Neural progenitor cell (in vitro differentiated cells): ENCODE measurements at regions not wholly inside any gene's neighbourhood (a gene's known extent, or its start where the extent isn't known, plus 50 kb on each side); places are given as distances from the start of the nearest gene placed in this dataset.

ENCODE experiments used
- DNase-seq: peaks from one replicate; pipeline ENCODE4 v3.0.0-alpha.2; 2016; ENCODE audit warnings: low spot score
- H2AFZ ChIP-seq: fragments of 200-600 bp; sonication (generic); replicated peaks from 2 replicates; pipeline ENCODE4 v1.6.1; 2016; ENCODE audit warnings: antibody characterized with exemption
- H3F3A ChIP-seq: fragments of 200-600 bp; sonication (generic); 2 replicates; pipeline ENCODE4 v1.6.1; 2016; ENCODE audit warnings: antibody characterized with exemption, low read depth
- H3K27ac ChIP-seq: fragments of 200-600 bp; sonication (generic); 2 replicates; pipeline ENCODE4 v1.5.1; 2016; ENCODE audit warnings: mild to moderate bottlenecking
- H3K27me3 ChIP-seq: fragments of 200-600 bp; sonication (generic); 2 replicates; pipeline ENCODE4 v1.6.1; 2016; ENCODE audit warnings: mild to moderate bottlenecking, moderate library complexity
- H3K36me3 ChIP-seq: fragments of 200-600 bp; sonication (generic); 2 replicates; pipeline ENCODE4 v1.5.1; 2016
- H3K4me1 ChIP-seq: fragments of 200-600 bp; sonication (generic); 2 replicates; pipeline ENCODE4 v1.6.1; 2016; ENCODE audit warnings: mixed run types
- H3K4me2 ChIP-seq: fragments of 200-600 bp; sonication (generic); 2 replicates; pipeline ENCODE4 v1.6.1; 2016
- H3K4me3 ChIP-seq: fragments of 200-600 bp; sonication (generic); 2 replicates; pipeline ENCODE4 v1.5.1; 2016
- H3K79me2 ChIP-seq: fragments of 200-600 bp; sonication (generic); 2 replicates; pipeline ENCODE4 v1.6.1; 2016; ENCODE audit warnings: low read depth
- H3K9ac ChIP-seq: fragments of 200-600 bp; sonication (generic); 2 replicates; pipeline ENCODE4 v1.6.1; 2016
- H3K9me3 ChIP-seq: fragments of 200-600 bp; sonication (generic); 2 replicates; pipeline ENCODE4 v1.5.1; 2016; ENCODE audit warnings: low read depth
- H4K20me1 ChIP-seq: fragments of 200-600 bp; sonication (generic); 2 replicates; pipeline ENCODE4 v1.6.1; 2016; ENCODE audit warnings: low read depth
- H3K27ac Mint-ChIP-seq: 3 replicates; pipeline ENCODE4 v1.8.0; 2021; ENCODE audit warnings: mixed read lengths
- H3K27me3 Mint-ChIP-seq: 2 replicates; pipeline ENCODE4 v1.8.0; 2022; ENCODE audit warnings: low read depth, mild to moderate bottlenecking, inconsistent platforms, moderate library complexity, mixed read lengths; ENCODE audit not compliant: insufficient read depth
- H3K36me3 Mint-ChIP-seq: 3 replicates; pipeline ENCODE4 v1.8.0; 2021; ENCODE audit warnings: mixed read lengths
- H3K4me1 Mint-ChIP-seq: 3 replicates; pipeline ENCODE4 v1.8.0; 2021; ENCODE audit warnings: mixed read lengths
- H3K4me3 Mint-ChIP-seq: 3 replicates; pipeline ENCODE4 v1.8.0; 2021; ENCODE audit warnings: mild to moderate bottlenecking, moderate library complexity, mixed read lengths
- H3K9me3 Mint-ChIP-seq: 3 replicates; pipeline ENCODE4 v1.8.0; 2020; ENCODE audit warnings: mixed read lengths
- CTCF ChIP-seq: fragments of 200-600 bp; sonication (generic); IDR thresholded peaks from 2 replicates; pipeline ENCODE4 v1.5.1; 2017; ENCODE audit warnings: antibody characterized with exemption, mild to moderate bottlenecking
- EZH2 ChIP-seq: fragments of 200-600 bp; sonication (generic); IDR thresholded peaks from 2 replicates; pipeline ENCODE4 v1.6.1; 2017; ENCODE audit warnings: antibody characterized with exemption, mild to moderate bottlenecking, moderate library complexity
- EZH2phosphoT487 ChIP-seq: fragments of 200-600 bp; sonication (generic); IDR thresholded peaks from 2 replicates; pipeline ENCODE4 v1.6.1; 2017; ENCODE audit warnings: antibody characterized with exemption

DNA sequence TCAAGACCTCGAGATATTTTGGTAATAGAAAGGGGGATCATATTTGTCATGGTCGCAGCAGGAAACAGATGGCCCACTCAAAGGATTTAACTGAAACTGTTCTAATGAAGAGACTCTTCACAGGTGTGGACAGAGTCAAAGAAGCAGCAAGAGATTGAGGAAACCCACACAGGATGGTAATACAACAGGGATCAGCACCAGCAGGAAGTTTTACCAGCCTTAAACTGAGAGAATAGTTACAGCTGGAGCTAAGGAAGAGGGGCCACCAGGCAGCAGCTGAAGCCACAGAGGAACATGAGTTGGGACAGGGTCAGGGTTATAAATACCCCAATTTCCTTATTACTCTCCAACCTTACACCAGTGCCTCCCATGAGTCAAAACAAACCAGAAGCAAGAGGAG lies 131.8 kb upstream of the UBE2E2 start:
- no peak overlapping the region for H3K27ac ChIP-seq
- no peaks in the 10 kb centered on the region for H3K27me3 ChIP-seq
- H4K20me1 ChIP-seq, result no peaks in the 10 kb centered on the region
- no peak overlapping the region for H3K4me2 ChIP-seq
- no peaks in the 10 kb centered on the region for H3K9me3 ChIP-seq
- Mint-ChIP-seq H3K27ac (no peak overlapping the region), H3K36me3 (no peaks in the 10 kb centered on the region), H3K27me3 (no peaks in the 10 kb centered on the region), H3K4me3 (no peak overlapping the region), H3K9me3 (no peaks in the 10 kb centered on the region), H3K4me1 (peaks cover 22% of the 10 kb centered on the region)
- H3K9ac ChIP-seq, result no peak overlapping the region
- no peaks in the 10 kb centered on the region for H3K79me2 ChIP-seq
- no peak for DNase-seq
- no peaks in the 10 kb centered on the region for H3K36me3 ChIP-seq
- no peak overlapping the region for H2AFZ ChIP-seq
- peaks cover 12% of the 10 kb centered on the region for H3F3A ChIP-seq
- no peak overlapping the region for H3K4me3 ChIP-seq
- TF ChIP-seq EZH2phosphoT487 (no peak), CTCF (no peak), EZH2 (no peak)
- peaks cover 15% of the 10 kb centered on the region for H3K4me1 ChIP-seq

DNA sequence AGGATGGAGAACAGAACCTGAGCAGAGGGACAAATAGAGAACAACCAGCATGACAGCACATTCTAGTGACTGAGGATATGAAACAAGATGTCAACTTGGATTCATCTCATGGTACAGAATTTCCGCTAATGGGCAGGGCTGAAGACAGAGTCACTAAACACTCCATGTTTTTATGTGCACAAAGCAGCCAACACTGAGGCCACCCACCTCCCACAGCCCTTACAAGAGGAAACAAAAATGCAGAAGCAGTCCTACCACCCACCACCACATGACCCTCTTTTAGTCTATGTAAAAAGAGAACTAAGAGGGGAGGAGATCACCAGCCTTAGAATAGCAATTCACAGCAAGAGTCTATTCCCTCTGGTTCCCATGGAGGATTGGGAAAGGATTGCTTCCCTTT lies 131.4 kb upstream of the UBE2E2 start:
- Histone ChIP-seq H3K4me3 (no peak overlapping the region), H3K36me3 (no peaks in the 10 kb centered on the region), H3K4me2 (no peak overlapping the region), H2AFZ (no peak overlapping the region), H3K79me2 (no peaks in the 10 kb centered on the region), H3K9me3 (no peaks in the 10 kb centered on the region), H3F3A (peaks cover 12% of the 10 kb centered on the region), H4K20me1 (no peaks in the 10 kb centered on the region), H3K27me3 (no peaks in the 10 kb centered on the region), H3K9ac (no peak overlapping the region), H3K27ac (no peak overlapping the region), H3K4me1 (peaks cover 15% of the 10 kb centered on the region)
- no peaks in the 10 kb centered on the region for H3K36me3 Mint-ChIP-seq
- no peak overlapping the region for H3K27ac Mint-ChIP-seq
- TF ChIP-seq EZH2phosphoT487, result no peak
- no peak for TF ChIP-seq EZH2
- no peak for TF ChIP-seq CTCF
- DNase-seq, result no peak
- H3K9me3 Mint-ChIP-seq, result no peaks in the 10 kb centered on the region
- no peak overlapping the region for H3K4me3 Mint-ChIP-seq
- H3K27me3 Mint-ChIP-seq, result no peaks in the 10 kb centered on the region
- H3K4me1 Mint-ChIP-seq, result peaks cover 22% of the 10 kb centered on the region

- Histone ChIP-seq H3F3A (peaks cover 10% of the 10 kb centered on the region), H3K9ac (no peak overlapping the region), H3K79me2 (no peaks in the 10 kb centered on the region), H3K4me1 (peaks cover 11% of the 10 kb centered on the region), H3K4me3 (no peak overlapping the region), H3K36me3 (no peaks in the 10 kb centered on the region), H3K27ac (no peak overlapping the region), H2AFZ (no peak overlapping the region), H3K9me3 (no peaks in the 10 kb centered on the region), H3K27me3 (no peaks in the 10 kb centered on the region), H4K20me1 (no peaks in the 10 kb centered on the region), H3K4me2 (no peak overlapping the region)
- H3K27me3 Mint-ChIP-seq, result peaks cover under 1% of the 10 kb centered on the region
- no peak overlapping the region for H3K4me3 Mint-ChIP-seq
- H3K27ac Mint-ChIP-seq, result no peak overlapping the region
- DNase-seq, result no peak
- no peak for TF ChIP-seq CTCF
- no peak for TF ChIP-seq EZH2
- peaks cover 17% of the 10 kb centered on the region for H3K4me1 Mint-ChIP-seq
- no peaks in the 10 kb centered on the region for H3K36me3 Mint-ChIP-seq
- no peaks in the 10 kb centered on the region for H3K9me3 Mint-ChIP-seq
Observed at GRCh38 chr3:23072693-23073092, 130.4 kb upstream of the UBE2E2 start.
